Fibroblast of villous mesenchyme (primary cell): ENCODE measurements at regions not wholly inside any gene's neighbourhood (a gene's known extent, or its start where the extent isn't known, plus 50 kb on each side); places are given as distances from the start of the nearest gene placed in this dataset.
A peak's percentile ranks its signal among the peaks of the same experiment; 100 is the strongest.

Source experiments
- DNase-seq: peaks from one replicate; pipeline ENCODE4 v3.0.0-alpha.2; 2010; ENCODE audit warnings: low read depth
- H3K4me3 ChIP-seq: 2 replicates; pipeline ENCODE4 v1.5.1; 2011; ENCODE audit warnings: low read depth, mild to moderate bottlenecking, low read length
- TF ChIP-seq, protein P1 (sequence below): IDR thresholded peaks from 2 replicates; pipeline ENCODE4 v1.5.1; 2012; ENCODE audit warnings: low read depth, mild to moderate bottlenecking, low read length; ENCODE audit not compliant: insufficient read depth

DNA sequence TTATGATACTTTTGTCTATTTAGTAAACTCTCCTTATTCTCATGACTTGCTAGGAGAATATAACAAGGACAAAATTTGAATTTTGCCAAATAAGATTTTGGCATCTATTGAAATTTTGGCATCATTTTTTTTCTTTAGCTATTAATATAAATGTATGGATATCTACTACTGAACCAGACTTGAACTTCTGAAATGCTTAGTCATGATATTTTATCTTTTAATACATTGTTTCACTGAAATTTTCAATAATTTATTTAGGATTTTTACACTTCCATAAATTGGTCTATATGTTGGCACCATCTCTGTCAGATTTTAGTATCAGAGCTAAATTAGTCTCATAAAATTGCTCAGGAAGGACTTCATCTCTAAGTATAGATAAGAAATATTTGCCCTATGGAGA lies 149.8 kb downstream of the CYP26B1 start:
- no peak for DNase-seq
- TF ChIP-seq, protein P1, sequence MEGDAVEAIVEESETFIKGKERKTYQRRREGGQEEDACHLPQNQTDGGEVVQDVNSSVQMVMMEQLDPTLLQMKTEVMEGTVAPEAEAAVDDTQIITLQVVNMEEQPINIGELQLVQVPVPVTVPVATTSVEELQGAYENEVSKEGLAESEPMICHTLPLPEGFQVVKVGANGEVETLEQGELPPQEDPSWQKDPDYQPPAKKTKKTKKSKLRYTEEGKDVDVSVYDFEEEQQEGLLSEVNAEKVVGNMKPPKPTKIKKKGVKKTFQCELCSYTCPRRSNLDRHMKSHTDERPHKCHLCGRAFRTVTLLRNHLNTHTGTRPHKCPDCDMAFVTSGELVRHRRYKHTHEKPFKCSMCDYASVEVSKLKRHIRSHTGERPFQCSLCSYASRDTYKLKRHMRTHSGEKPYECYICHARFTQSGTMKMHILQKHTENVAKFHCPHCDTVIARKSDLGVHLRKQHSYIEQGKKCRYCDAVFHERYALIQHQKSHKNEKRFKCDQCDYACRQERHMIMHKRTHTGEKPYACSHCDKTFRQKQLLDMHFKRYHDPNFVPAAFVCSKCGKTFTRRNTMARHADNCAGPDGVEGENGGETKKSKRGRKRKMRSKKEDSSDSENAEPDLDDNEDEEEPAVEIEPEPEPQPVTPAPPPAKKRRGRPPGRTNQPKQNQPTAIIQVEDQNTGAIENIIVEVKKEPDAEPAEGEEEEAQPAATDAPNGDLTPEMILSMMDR: no peak
- H3K4me3 ChIP-seq: no peak overlapping the region

DNA sequence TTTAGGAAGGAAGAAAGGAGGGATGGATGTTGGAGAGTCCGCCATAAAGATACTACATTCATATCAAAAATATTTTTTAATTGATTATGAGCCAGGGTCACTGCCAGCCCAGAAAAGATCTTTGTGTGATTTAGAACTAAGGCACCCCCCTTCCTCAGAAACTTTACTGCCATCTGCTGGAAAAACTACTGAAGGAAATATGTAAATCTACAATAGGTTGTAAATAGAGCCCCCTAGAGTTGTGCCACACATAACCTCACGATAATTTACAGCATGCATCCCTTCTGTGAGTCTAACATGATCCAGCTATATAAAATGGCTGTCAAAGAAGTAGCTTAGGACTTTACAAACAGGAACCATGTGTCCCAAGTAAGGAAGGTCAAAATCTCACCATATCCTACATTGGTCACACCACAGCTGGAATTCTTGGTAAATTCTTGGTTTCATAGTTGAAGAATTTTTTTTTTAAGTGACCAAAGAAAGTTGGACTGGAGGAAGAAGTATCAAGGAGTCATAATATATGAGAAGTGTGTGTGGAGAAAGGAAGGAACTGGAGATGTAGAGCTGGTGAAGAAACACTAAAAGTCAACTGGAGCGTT lies 152.5 kb downstream of the CYP26B1 start:
- TF ChIP-seq, protein P1: peak; percentile 44

DNA sequence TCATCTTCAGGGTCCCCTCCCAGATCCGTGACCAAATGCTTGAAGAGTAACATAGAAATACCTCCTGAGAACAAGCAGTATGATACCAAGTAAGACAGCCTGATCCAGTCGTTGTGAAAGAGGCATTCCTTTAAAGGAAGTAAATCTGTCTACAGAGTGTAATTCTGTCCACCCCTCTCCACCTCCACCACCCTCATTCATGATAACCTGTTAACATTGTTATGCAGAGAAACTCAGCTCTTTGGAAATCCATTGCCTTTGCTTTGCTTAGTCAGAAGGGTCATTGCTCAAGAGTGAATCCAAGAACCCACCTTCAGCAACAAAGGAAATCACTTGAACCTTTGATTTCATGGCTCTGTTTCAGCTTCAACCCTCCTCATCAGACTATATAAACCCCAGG lies 155.6 kb downstream of the CYP26B1 start:
- TF ChIP-seq, protein P1: no peak
- H3K4me3 ChIP-seq: no peak overlapping the region
- DNase-seq: no peak

More for the DNA sequence above, 152.5 kb downstream of the CYP26B1 start:
- peak; percentile 35 for DNase-seq
- H3K4me3 ChIP-seq: no peak overlapping the region

DNA sequence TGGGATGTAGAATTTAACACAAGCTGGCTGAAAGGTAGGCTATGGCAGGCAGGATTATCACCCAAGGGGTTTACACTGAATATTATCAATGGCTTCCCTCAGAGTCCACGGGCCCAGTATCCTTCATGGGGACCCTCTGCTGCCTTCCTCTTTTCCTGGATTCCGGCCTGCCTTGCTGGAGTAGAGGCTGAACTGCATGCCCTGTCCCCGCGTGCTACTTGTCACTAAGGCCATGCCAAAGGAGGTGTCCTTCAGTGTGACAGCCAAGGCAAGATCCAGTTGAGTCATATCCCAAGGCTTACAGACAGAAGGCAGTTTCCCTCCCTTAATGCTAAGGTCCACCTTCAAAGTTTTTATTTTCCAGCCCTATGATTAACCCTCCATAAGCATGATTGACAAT lies 156.3 kb downstream of the CYP26B1 start:
- no peak overlapping the region for H3K4me3 ChIP-seq
- DNase-seq: no peak
- TF ChIP-seq, protein P1: no peak

DNA sequence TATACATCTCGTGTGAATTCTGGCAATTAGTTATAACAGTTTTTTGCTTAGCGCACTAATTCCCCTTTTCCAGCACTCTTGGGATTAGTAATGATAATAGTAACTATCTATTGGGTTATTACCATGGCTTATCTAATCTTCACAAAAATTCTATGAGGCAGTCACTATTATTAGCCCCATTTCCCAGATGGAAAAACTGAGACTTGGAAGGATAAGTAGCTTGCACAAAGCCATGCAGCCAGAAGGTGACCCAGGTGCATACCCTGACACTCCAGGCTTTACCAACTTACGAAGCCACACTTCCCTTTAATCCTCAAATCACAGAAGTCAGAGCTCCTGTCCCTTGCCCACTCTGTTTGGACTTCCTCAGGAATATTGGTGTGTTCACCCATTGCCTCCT lies 156.8 kb downstream of the CYP26B1 start:
- TF ChIP-seq, protein P1: no peak
- no peak overlapping the region for H3K4me3 ChIP-seq

DNA sequence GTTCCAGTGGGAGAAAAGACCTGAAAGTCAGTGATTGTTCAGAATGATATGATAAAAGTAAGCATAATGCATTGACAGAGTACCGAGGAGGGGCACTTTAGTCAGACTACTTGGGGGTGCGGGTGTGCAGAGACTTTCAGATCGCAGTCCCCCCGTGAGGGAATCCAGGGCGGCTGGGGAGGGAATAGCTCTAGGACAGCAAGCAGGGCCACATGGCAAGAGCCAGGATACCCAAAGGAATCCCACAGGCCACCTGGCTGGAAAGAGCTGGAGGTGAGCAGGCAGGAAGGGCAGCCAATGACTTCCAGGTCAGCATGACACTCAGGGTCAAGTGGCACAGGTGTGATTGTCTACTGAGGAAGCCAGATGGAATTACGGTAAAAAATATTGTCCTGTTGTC lies 157.5 kb downstream of the CYP26B1 start:
- no peak overlapping the region for H3K4me3 ChIP-seq
- TF ChIP-seq, protein P1: no peak

More for the DNA sequence above, 156.8 kb downstream of the CYP26B1 start:
- DNase-seq: no peak

DNA sequence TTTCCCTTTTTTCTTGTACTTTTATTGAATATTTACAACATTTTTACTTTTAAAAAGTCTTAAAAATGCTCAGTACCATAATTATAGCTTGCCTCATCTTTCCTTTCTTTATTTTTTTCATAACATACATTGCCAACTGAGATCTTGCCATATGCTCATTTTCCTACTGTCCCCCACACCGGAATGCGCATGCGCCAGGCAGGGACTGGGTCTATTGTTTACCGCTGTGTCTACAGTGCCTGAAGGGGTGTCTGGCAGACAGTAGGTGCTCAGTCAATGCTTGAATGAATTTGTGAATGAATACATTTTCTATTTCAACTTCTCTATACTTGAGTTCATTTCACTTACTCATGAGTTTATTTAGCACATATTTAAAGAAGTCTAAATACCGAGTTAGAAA lies 158.0 kb downstream of the CYP26B1 start:
- TF ChIP-seq, protein P1: no peak
- no peak overlapping the region for H3K4me3 ChIP-seq
- DNase-seq: no peak

More for the DNA sequence above, 157.5 kb downstream of the CYP26B1 start:
- no peak for DNase-seq
